ENCODE measurements at regions not wholly inside any gene's neighbourhood (a gene's known extent, or its start where the extent isn't known, plus 50 kb on each side); places are given as distances from the start of the nearest gene placed in this dataset.

- TF ChIP-seq POLR2AphosphoS5 (IDR thresholded peaks at IDR 0.05; ENCODE audit: low read depth, low read length) (no peak), REST (IDR thresholded peaks at IDR 0.05; ENCODE audit: insufficient read depth in 1 of 2, low read depth in 2 of 2, low read length in 2 of 2) (no peak), TAF1 (IDR thresholded peaks at IDR 0.05; ENCODE audit: borderline replicate concordance, insufficient read depth, low read length) (no peak), SIN3A (IDR thresholded peaks at IDR 0.05; ENCODE audit: borderline replicate concordance, insufficient read depth, low read length) (no peak)
These were observed 840.1 kb downstream of the TUSC7 start for GRCh38 chr3:117549716-117550115.

Measured in PFSK-1 (cell line).